Gastrocnemius medialis (tissue), 4 donors: ENCODE measurements at regions not wholly inside any gene's neighbourhood (a gene's known extent, or its start where the extent isn't known, plus 50 kb on each side); places are given as distances from the start of the nearest gene placed in this dataset.

Source experiments
- ATAC-seq, 2 donors: fragments of 150-250 bp; one replicate each; pipeline ENCODE4 v1.9.1; 2016
- DNase-seq, 2 donors: peaks; one replicate each; pipeline ENCODE4 v3.0.0-alpha.2; 2019
- H3K27ac ChIP-seq, 4 donors: fragments of 200-600 bp; sonication (generic); 1 replicate in 1 of 4; 2 replicates in 3 of 4; pipeline ENCODE4 v1.5.1; 2016 to 2018; ENCODE audit warnings: mild to moderate bottlenecking in 2 of 4, moderate library complexity in 1 of 4
- H3K27me3 ChIP-seq, 3 donors: fragments of 200-600 bp; sonication (generic) in 2 of 3; 1 replicate in 1 of 3; 2 replicates in 2 of 3; pipeline versions ENCODE4 v1.5.1 to v1.6.0; 2016 to 2019; ENCODE audit warnings: mild to moderate bottlenecking in 1 of 3, moderate library complexity in 1 of 3
- H3K36me3 ChIP-seq, 2 donors: fragments of 200-600 bp; sonication (generic) in 1 of 2; one replicate each; pipeline ENCODE4 v1.5.1; 2017 to 2018
- H3K4me1 ChIP-seq, 2 donors: fragments of 200-600 bp; sonication (generic) in 1 of 2; one replicate each; pipeline ENCODE4 v1.5.1; 2016 to 2017; ENCODE audit warnings: mild to moderate bottlenecking in 2 of 2
- H3K4me3 ChIP-seq, 4 donors: fragments of 200-600 bp; sonication (generic) in 3 of 4; 1 replicate in 1 of 4; 2 replicates in 3 of 4; pipeline ENCODE4 v1.5.1; 2016 to 2019; ENCODE audit warnings: mild to moderate bottlenecking in 2 of 4
- H3K9me3 ChIP-seq, 3 donors: fragments of 200-600 bp; sonication (generic) in 2 of 3; 1 replicate in 1 of 3; 2 replicates in 2 of 3; pipeline ENCODE4 v1.5.1; 2016 to 2019
- POLR2A ChIP-seq, 2 donors: fragments of 450-650 bp; IDR thresholded peaks; one replicate each; pipeline ENCODE4 v1.6.1; 2017; ENCODE audit warnings: antibody characterized with exemption in 2 of 2, mild to moderate bottlenecking in 2 of 2, moderate library complexity in 2 of 2
- in situ Hi-C, 4 donors: fragments of 200-750 bp; cut with MboI; loops; one replicate each; pipeline versions ENCODE4 v1.15.0 to v1.8.0; 2017; ENCODE audit warnings: low sequenced_read_pairs in 4 of 4
- intact Hi-C: fragments of 100-400 bp; cut with DNase I; formaldehyde crosslinking; loops from one replicate; pipeline ENCODE4 v1.15.1; 2023; ENCODE audit warnings: low total_unique reads
- TF ChIP-seq, protein P1 (sequence below), 5 experiments: fragments of 450-650 bp in 3 of 5; fragments of 200-600 bp in 2 of 5; sonication (generic) in 2 of 5; IDR thresholded peaks in 4 of 5; conservative IDR thresholded peaks in 1 of 5; 1 replicate in 4 of 5; 2 replicates in 1 of 5; pipeline ENCODE4 v1.5.1; 2016 to 2019; ENCODE audit warnings: antibody characterized with exemption in 5 of 5, mild to moderate bottlenecking in 3 of 5, moderate library complexity in 3 of 5

DNA sequence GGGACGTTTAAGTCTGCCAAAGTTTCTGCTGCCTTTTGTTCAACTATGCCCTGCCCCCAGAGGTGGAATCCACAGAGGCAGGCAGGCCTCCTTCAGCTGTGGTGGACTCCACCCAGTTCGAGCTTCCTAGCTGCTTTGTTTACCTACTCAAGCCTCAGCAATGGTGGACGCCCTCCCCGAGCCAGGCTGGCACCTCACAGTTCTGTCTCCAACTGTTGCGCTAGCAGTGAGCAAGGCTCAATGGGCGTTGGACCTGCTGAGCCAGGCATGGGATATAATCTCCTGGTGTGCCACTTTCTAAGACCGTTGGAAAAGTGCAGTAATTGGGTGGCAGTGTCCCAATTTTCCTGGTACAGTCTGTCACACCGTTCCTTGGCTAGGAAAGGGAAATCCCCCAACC, 444.7 kb downstream of the FLRT2 start:
- Histone ChIP-seq H3K4me1 (no peaks in the 10 kb centered on the region), H3K36me3 (no peaks in the 10 kb centered on the region), H3K27ac (no peak overlapping the region), H3K27me3 (no peaks in the 10 kb centered on the region), H3K4me3 (no peak overlapping the region), H3K9me3 (no peaks in the 10 kb centered on the region)
- TF ChIP-seq, protein P1, sequence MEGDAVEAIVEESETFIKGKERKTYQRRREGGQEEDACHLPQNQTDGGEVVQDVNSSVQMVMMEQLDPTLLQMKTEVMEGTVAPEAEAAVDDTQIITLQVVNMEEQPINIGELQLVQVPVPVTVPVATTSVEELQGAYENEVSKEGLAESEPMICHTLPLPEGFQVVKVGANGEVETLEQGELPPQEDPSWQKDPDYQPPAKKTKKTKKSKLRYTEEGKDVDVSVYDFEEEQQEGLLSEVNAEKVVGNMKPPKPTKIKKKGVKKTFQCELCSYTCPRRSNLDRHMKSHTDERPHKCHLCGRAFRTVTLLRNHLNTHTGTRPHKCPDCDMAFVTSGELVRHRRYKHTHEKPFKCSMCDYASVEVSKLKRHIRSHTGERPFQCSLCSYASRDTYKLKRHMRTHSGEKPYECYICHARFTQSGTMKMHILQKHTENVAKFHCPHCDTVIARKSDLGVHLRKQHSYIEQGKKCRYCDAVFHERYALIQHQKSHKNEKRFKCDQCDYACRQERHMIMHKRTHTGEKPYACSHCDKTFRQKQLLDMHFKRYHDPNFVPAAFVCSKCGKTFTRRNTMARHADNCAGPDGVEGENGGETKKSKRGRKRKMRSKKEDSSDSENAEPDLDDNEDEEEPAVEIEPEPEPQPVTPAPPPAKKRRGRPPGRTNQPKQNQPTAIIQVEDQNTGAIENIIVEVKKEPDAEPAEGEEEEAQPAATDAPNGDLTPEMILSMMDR (IDR thresholded peaks at IDR 0.05 in 4 of 5, conservative IDR thresholded peaks at IDR 0.05 in 1 of 5): no peak
- intact Hi-C loops (no loop called here), in situ Hi-C loops (no loop called here)
- ATAC-seq (no peak), DNase-seq (no peak)

DNA sequence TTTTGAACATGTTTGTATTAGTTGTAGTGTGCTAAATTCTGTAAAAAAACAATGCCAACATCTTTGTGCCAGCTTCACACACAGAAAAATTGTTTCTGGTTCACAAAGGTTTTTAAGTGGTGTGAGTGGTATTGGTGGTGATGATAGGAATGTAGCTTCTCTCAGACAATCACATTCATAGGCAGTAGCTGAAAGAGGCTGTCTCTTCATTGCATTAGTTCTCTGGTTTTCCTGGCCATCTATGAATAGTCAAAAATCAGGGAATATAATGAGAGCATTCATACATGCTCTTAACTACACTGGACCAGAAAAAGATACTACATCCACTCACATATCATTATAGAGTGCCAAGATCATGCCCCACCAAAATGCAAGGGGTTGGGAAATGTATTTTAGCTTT, 433.5 kb downstream of the FLRT2 start:
- no peaks in the 10 kb centered on the region for H3K9me3 ChIP-seq
- DNase-seq: no peak
- ATAC-seq: no peak
- in situ Hi-C loops (no loop called here), intact Hi-C loops (no loop called here)
- no peaks in the 10 kb centered on the region for H3K27me3 ChIP-seq
- no peaks in the 10 kb centered on the region for H3K4me1 ChIP-seq
- no peak overlapping the region for H3K27ac ChIP-seq
- TF ChIP-seq, protein P1 (IDR thresholded peaks at IDR 0.05 in 4 of 5, conservative IDR thresholded peaks at IDR 0.05 in 1 of 5): no peak
- TF ChIP-seq POLR2A (IDR thresholded peaks at IDR 0.05): no peak
- H3K36me3 ChIP-seq: no peaks in the 10 kb centered on the region
- no peak overlapping the region for H3K4me3 ChIP-seq

DNA sequence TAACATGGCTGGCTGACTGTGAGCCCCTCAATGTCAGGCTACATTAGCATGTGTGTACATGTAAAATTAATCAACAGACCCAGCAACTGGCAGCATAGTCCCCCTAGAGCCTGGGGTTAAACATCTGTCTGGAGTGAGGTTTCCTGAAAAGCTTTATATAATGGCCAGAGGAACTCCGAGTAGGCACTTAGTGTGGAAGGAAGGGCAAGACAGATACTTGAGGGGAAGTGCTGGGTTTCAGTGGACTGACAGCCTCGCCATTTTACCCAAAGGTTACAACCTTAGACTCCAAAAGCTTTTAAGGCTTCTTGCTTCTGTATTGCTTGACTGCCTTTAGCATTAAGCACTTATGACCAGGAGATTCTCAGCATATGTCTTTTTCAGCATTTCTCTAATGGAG, 430.8 kb downstream of the FLRT2 start:
- ATAC-seq: no peak
- no peaks in the 10 kb centered on the region for H3K9me3 ChIP-seq
- H3K27me3 ChIP-seq: no peaks in the 10 kb centered on the region
- no peaks in the 10 kb centered on the region for H3K4me1 ChIP-seq
- intact Hi-C loops (no loop called here), in situ Hi-C loops (no loop called here)
- DNase-seq: no peak
- no peaks in the 10 kb centered on the region for H3K36me3 ChIP-seq
- no peak for TF ChIP-seq POLR2A (IDR thresholded peaks at IDR 0.05)
- TF ChIP-seq, protein P1 (IDR thresholded peaks at IDR 0.05 in 4 of 5, conservative IDR thresholded peaks at IDR 0.05 in 1 of 5): no peak
- no peak overlapping the region for H3K4me3 ChIP-seq
- no peak overlapping the region for H3K27ac ChIP-seq

DNA sequence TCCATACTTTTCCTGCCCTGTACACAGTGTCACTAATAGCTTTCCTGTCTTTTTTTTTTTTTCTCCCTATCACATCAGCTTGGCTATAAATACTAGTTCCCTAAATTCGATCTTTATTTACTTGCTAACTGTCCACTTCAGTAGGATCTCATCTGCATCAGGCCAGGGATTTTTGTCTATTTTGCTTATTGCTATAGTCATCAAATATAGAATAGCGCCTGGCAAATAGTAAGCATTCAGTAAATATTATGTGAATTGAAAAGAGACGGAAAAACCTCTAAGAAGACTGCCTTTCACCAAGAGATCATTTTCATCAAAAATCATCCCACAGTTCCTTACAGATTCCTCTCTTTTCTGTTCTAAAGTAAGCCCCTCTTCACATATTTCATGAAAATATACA, 429.1 kb downstream of the FLRT2 start:
- in situ Hi-C loops (no loop called here), intact Hi-C loops (no loop called here)
- Histone ChIP-seq H3K4me1 (no peaks in the 10 kb centered on the region), H3K9me3 (no peaks in the 10 kb centered on the region), H3K27me3 (no peaks in the 10 kb centered on the region), H3K27ac (no peak overlapping the region), H3K36me3 (no peaks in the 10 kb centered on the region), H3K4me3 (no peak overlapping the region)
- no peak for DNase-seq
- ATAC-seq: no peak
- no peak for TF ChIP-seq POLR2A (IDR thresholded peaks at IDR 0.05)
- TF ChIP-seq, protein P1 (IDR thresholded peaks at IDR 0.05 in 4 of 5, conservative IDR thresholded peaks at IDR 0.05 in 1 of 5): no peak

DNA sequence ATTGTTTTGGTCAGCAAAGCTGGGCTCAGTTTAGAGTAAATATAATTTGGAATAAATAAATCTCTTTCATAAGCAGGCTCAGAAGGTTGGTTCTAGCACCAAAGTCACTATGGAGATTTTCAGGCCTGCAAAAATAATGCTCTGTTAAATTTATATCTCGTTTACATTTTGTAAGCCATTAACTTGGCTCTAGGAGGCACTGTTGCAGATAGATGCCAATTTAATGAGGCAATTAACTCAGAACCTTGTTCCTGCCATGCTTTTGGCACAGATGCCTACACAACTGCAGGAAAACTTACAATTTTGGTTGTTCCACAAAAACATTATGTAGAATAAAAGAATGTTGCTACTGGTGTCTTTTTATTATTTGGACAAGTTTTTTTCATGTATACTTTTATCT, 428.1 kb downstream of the FLRT2 start:
- no peak overlapping the region for H3K27ac ChIP-seq
- DNase-seq (no peak), ATAC-seq (no peak)
- H3K4me1 ChIP-seq: no peaks in the 10 kb centered on the region
- H3K27me3 ChIP-seq: no peaks in the 10 kb centered on the region
- H3K4me3 ChIP-seq: no peak overlapping the region
- intact Hi-C loops: no loop called here
- in situ Hi-C loops: no loop called here
- no peaks in the 10 kb centered on the region for H3K36me3 ChIP-seq
- no peaks in the 10 kb centered on the region for H3K9me3 ChIP-seq
- TF ChIP-seq POLR2A (IDR thresholded peaks at IDR 0.05): no peak
- TF ChIP-seq, protein P1 (IDR thresholded peaks at IDR 0.05 in 4 of 5, conservative IDR thresholded peaks at IDR 0.05 in 1 of 5): no peak
